Mesendoderm (in vitro differentiated cells): ENCODE measurements at regions not wholly inside any gene's neighbourhood (a gene's known extent, or its start where the extent isn't known, plus 50 kb on each side); places are given as distances from the start of the nearest gene placed in this dataset.

Experiments
- DNase-seq: peaks from one replicate; pipeline ENCODE4 v3.0.0; 2013
- H2AK5ac ChIP-seq: 2 replicates; pipeline ENCODE4 v1.6.1; 2013; ENCODE audit warnings: low read length, inconsistent platforms
- H2BK120ac ChIP-seq: 2 replicates; pipeline ENCODE4 v1.6.1; 2013; ENCODE audit warnings: low read depth, mild to moderate bottlenecking, low read length, moderate library complexity, mixed read lengths
- H2BK15ac ChIP-seq: replicated peaks from 2 replicates; pipeline ENCODE4 v1.6.1; 2013; ENCODE audit warnings: low read depth, mild to moderate bottlenecking, moderate library complexity
- H2BK5ac ChIP-seq: 2 replicates; pipeline ENCODE4 v1.6.1; 2013; ENCODE audit warnings: low read length, inconsistent platforms
- H3K18ac ChIP-seq: 2 replicates; pipeline ENCODE4 v1.6.1; 2013; ENCODE audit warnings: mild to moderate bottlenecking, low read length, mixed read lengths
- H3K23ac ChIP-seq: one replicate; pipeline ENCODE4 v1.6.1; 2013; ENCODE audit warnings: low read length
- H3K27ac ChIP-seq: 2 replicates; pipeline ENCODE4 v1.5.1; 2013; ENCODE audit warnings: low read depth, mild to moderate bottlenecking, inconsistent platforms, low read length, moderate library complexity
- H3K27me3 ChIP-seq: 2 replicates; pipeline ENCODE4 v1.6.1; 2013; ENCODE audit warnings: low read length, control low read depth, mild to moderate bottlenecking, inconsistent platforms; ENCODE audit not compliant: insufficient read depth, poor library complexity
- H3K36me3 ChIP-seq: 2 replicates; pipeline ENCODE4 v1.6.1; 2013; ENCODE audit warnings: low read length, inconsistent platforms; ENCODE audit not compliant: control insufficient read depth, insufficient read depth
- H3K4ac ChIP-seq: one replicate; pipeline ENCODE4 v1.6.1; 2013; ENCODE audit warnings: low read depth, mild to moderate bottlenecking, low read length, moderate library complexity
- H3K4me1 ChIP-seq: 2 replicates; pipeline ENCODE4 v1.6.1; 2013; ENCODE audit warnings: low read depth, low read length, inconsistent platforms; ENCODE audit not compliant: control insufficient read depth
- H3K4me2 ChIP-seq: 2 replicates; pipeline ENCODE4 v1.6.1; 2013; ENCODE audit warnings: low read length
- H3K4me3 ChIP-seq: 2 replicates; pipeline ENCODE4 v1.5.1; 2013; ENCODE audit warnings: mild to moderate bottlenecking, low read length
- H3K56ac ChIP-seq: one replicate; pipeline ENCODE4 v1.6.1; 2013; ENCODE audit warnings: low read length
- H3K79me1 ChIP-seq: 2 replicates; pipeline ENCODE4 v1.6.1; 2013; ENCODE audit warnings: low read length, inconsistent platforms
- H3K79me2 ChIP-seq: 2 replicates; pipeline ENCODE4 v1.6.1; 2013; ENCODE audit warnings: mild to moderate bottlenecking, low read length; ENCODE audit not compliant: control insufficient read depth, insufficient read depth
- H3K9ac ChIP-seq: 2 replicates; pipeline ENCODE4 v1.6.1; 2013; ENCODE audit warnings: low read length, inconsistent platforms
- H4K5ac ChIP-seq: one replicate; pipeline ENCODE4 v1.6.1; 2013; ENCODE audit warnings: low read length
- H4K8ac ChIP-seq: one replicate; pipeline ENCODE4 v1.6.1; 2013; ENCODE audit warnings: low read depth, mild to moderate bottlenecking, control low read depth, low read length, moderate library complexity
- WGBS: extraction: QIAGEN DNeasy Blood & Tissue Kit; methylation state at CpG from one replicate; pipeline ENCODE4 v1.1.7; 2013; ENCODE audit warnings: low lambda C conversion rate, missing lambda C conversion rate; ENCODE audit not compliant: insufficient coverage; ENCODE audit errors: extremely low coverage; 5-methylcytosine and 5-hydroxymethylcytosine counted together

GRCh38 chr10:128599030-128599429, 472.8 kb upstream of the MKI67 start:
- Histone ChIP-seq H2BK5ac (no peak overlapping the region), H3K79me2 (no peaks in the 10 kb centered on the region), H2BK15ac (no peak overlapping the region), H4K5ac (no peak overlapping the region), H3K4me2 (no peak overlapping the region), H3K4ac (no peak overlapping the region), H3K36me3 (no peaks in the 10 kb centered on the region), H3K79me1 (no peaks in the 10 kb centered on the region), H3K56ac (no peak overlapping the region), H3K27ac (no peak overlapping the region), H3K23ac (no peak overlapping the region), H2BK120ac (no peak overlapping the region), H2AK5ac (no peak overlapping the region), H3K4me3 (no peak overlapping the region), H4K8ac (no peak overlapping the region), H3K9ac (no peak overlapping the region), H3K18ac (no peak overlapping the region), H3K4me1 (no peaks in the 10 kb centered on the region), H3K27me3 (no peaks in the 10 kb centered on the region)
- no peak for DNase-seq
- no CpG with 5 or more reads among the region's 2 CpGs for WGBS

- Histone ChIP-seq H3K23ac (no peak overlapping the region), H3K27ac (no peak overlapping the region), H3K9ac (no peak overlapping the region), H3K4me1 (no peaks in the 10 kb centered on the region), H2AK5ac (no peak overlapping the region), H3K79me2 (no peaks in the 10 kb centered on the region), H2BK5ac (no peak overlapping the region), H3K4me3 (no peak overlapping the region), H3K4me2 (no peak overlapping the region), H3K18ac (no peak overlapping the region), H3K27me3 (no peaks in the 10 kb centered on the region), H3K79me1 (no peaks in the 10 kb centered on the region), H3K36me3 (no peaks in the 10 kb centered on the region), H4K5ac (no peak overlapping the region), H2BK15ac (no peak overlapping the region), H2BK120ac (no peak overlapping the region), H3K56ac (no peak overlapping the region), H3K4ac (no peak overlapping the region), H4K8ac (no peak overlapping the region)
- no peak for DNase-seq
- WGBS: no CpG with 5 or more reads among the region's 4 CpGs
Measured at GRCh38 chr10:128599538-128599937, 473.3 kb upstream of the MKI67 start.

GRCh38 chr10:128602183-128602582, 476.0 kb upstream of the MKI67 start:
- H3K23ac ChIP-seq: no peak overlapping the region
- H3K9ac ChIP-seq: no peak overlapping the region
- H3K79me2 ChIP-seq: no peaks in the 10 kb centered on the region
- DNase-seq: no peak
- H2BK15ac ChIP-seq: no peak overlapping the region
- H2BK120ac ChIP-seq: no peak overlapping the region
- H3K79me1 ChIP-seq: no peaks in the 10 kb centered on the region
- no peak overlapping the region for H3K4me3 ChIP-seq
- no peaks in the 10 kb centered on the region for H3K27me3 ChIP-seq
- no peak overlapping the region for H3K18ac ChIP-seq
- no peak overlapping the region for H4K5ac ChIP-seq
- H2BK5ac ChIP-seq: no peak overlapping the region
- H3K4me1 ChIP-seq: no peaks in the 10 kb centered on the region
- no peak overlapping the region for H3K56ac ChIP-seq
- H3K4me2 ChIP-seq: no peak overlapping the region
- H2AK5ac ChIP-seq: no peak overlapping the region
- H3K4ac ChIP-seq: no peak overlapping the region
- no peak overlapping the region for H3K27ac ChIP-seq
- WGBS: no CpG with 5 or more reads among the region's 6 CpGs
- no peak overlapping the region for H4K8ac ChIP-seq
- H3K36me3 ChIP-seq: no peaks in the 10 kb centered on the region

- Histone ChIP-seq H3K27ac (no peak overlapping the region), H3K36me3 (no peaks in the 10 kb centered on the region), H2AK5ac (no peak overlapping the region), H3K23ac (no peak overlapping the region), H2BK15ac (no peak overlapping the region), H3K27me3 (no peaks in the 10 kb centered on the region), H3K4me1 (no peaks in the 10 kb centered on the region), H3K4me2 (no peak overlapping the region), H3K9ac (no peak overlapping the region), H3K79me1 (no peaks in the 10 kb centered on the region), H2BK5ac (no peak overlapping the region), H3K18ac (no peak overlapping the region), H3K4ac (no peak overlapping the region), H4K8ac (no peak overlapping the region), H4K5ac (no peak overlapping the region), H3K4me3 (no peak overlapping the region), H2BK120ac (no peak overlapping the region), H3K56ac (no peak overlapping the region), H3K79me2 (no peaks in the 10 kb centered on the region)
- no peak for DNase-seq
- WGBS: no CpG with 5 or more reads among the region's 13 CpGs
Measured at GRCh38 chr10:128604025-128604424, 477.8 kb upstream of the MKI67 start.

- Histone ChIP-seq H3K4me1 (no peaks in the 10 kb centered on the region), H3K4ac (no peak overlapping the region), H2BK15ac (no peak overlapping the region), H4K8ac (no peak overlapping the region), H4K5ac (no peak overlapping the region), H3K79me2 (no peaks in the 10 kb centered on the region), H3K4me2 (no peak overlapping the region), H2AK5ac (no peak overlapping the region), H3K79me1 (no peaks in the 10 kb centered on the region), H2BK120ac (no peak overlapping the region), H3K4me3 (no peak overlapping the region), H3K56ac (no peak overlapping the region), H3K18ac (no peak overlapping the region), H3K23ac (no peak overlapping the region), H3K9ac (no peak overlapping the region), H3K27ac (no peak overlapping the region), H3K36me3 (no peaks in the 10 kb centered on the region), H3K27me3 (no peaks in the 10 kb centered on the region), H2BK5ac (no peak overlapping the region)
- WGBS: no CpG with 5 or more reads among the region's 1 CpG
- no peak for DNase-seq
Measured at GRCh38 chr10:128605180-128605579, 479.0 kb upstream of the MKI67 start.

GRCh38 chr10:128606055-128606454, 479.8 kb upstream of the MKI67 start:
- no peaks in the 10 kb centered on the region for H3K36me3 ChIP-seq
- no peak overlapping the region for H3K27ac ChIP-seq
- H3K23ac ChIP-seq: no peak overlapping the region
- no CpG with 5 or more reads among the region's 4 CpGs for WGBS
- no peak overlapping the region for H2BK5ac ChIP-seq
- H3K9ac ChIP-seq: no peak overlapping the region
- H2AK5ac ChIP-seq: no peak overlapping the region
- H3K56ac ChIP-seq: no peak overlapping the region
- no peaks in the 10 kb centered on the region for H3K79me1 ChIP-seq
- no peak overlapping the region for H3K18ac ChIP-seq
- H3K4ac ChIP-seq: no peak overlapping the region
- no peak overlapping the region for H3K4me3 ChIP-seq
- no peak overlapping the region for H2BK120ac ChIP-seq
- DNase-seq: no peak
- no peak overlapping the region for H4K8ac ChIP-seq
- no peak overlapping the region for H3K4me2 ChIP-seq
- no peaks in the 10 kb centered on the region for H3K27me3 ChIP-seq
- no peaks in the 10 kb centered on the region for H3K79me2 ChIP-seq
- no peaks in the 10 kb centered on the region for H3K4me1 ChIP-seq
- H4K5ac ChIP-seq: no peak overlapping the region
- no peak overlapping the region for H2BK15ac ChIP-seq
